Skeletal muscle tissue (tissue), 3 donors: ENCODE measurements at regions not wholly inside any gene's neighbourhood (a gene's known extent, or its start where the extent isn't known, plus 50 kb on each side); places are given as distances from the start of the nearest gene placed in this dataset.
A peak's percentile ranks its signal among the peaks of the same experiment; 100 is the strongest.

Source experiments
- H3K27ac ChIP-seq: one replicate; pipeline ENCODE4 v1.7.0; 2013; ENCODE audit warnings: mild to moderate bottlenecking, low read depth, low read length, inconsistent platforms
- H3K27me3 ChIP-seq, 3 donors: one replicate each; pipeline ENCODE4 v1.7.0; 2013; ENCODE audit warnings: low read length in 3 of 3; ENCODE audit not compliant: control insufficient read depth in 3 of 3, insufficient read depth in 3 of 3
- H3K36me3 ChIP-seq, 3 donors: one replicate each; pipeline ENCODE4 v1.7.0; 2013; ENCODE audit warnings: low read length in 3 of 3; ENCODE audit not compliant: control insufficient read depth in 3 of 3, insufficient read depth in 3 of 3
- H3K4me1 ChIP-seq, 3 donors: one replicate each; pipeline ENCODE4 v1.7.0; 2013; ENCODE audit warnings: low read length in 3 of 3, mild to moderate bottlenecking in 3 of 3; ENCODE audit not compliant: control insufficient read depth in 3 of 3, insufficient read depth in 3 of 3
- H3K4me3 ChIP-seq, 3 donors: one replicate each; pipeline ENCODE4 v1.7.0; 2013; ENCODE audit warnings: low read length in 3 of 3
- H3K9ac ChIP-seq, 3 donors: one replicate each; pipeline ENCODE4 v1.7.0; 2013; ENCODE audit warnings: low read length in 3 of 3, mild to moderate bottlenecking in 3 of 3, moderate library complexity in 2 of 3, low read depth in 1 of 3
- H3K9me3 ChIP-seq, 3 donors: one replicate each; pipeline ENCODE4 v1.7.0; 2013; ENCODE audit warnings: low read length in 3 of 3; ENCODE audit not compliant: control insufficient read depth in 3 of 3
- donor health status: Osteomylitis.

DNA sequence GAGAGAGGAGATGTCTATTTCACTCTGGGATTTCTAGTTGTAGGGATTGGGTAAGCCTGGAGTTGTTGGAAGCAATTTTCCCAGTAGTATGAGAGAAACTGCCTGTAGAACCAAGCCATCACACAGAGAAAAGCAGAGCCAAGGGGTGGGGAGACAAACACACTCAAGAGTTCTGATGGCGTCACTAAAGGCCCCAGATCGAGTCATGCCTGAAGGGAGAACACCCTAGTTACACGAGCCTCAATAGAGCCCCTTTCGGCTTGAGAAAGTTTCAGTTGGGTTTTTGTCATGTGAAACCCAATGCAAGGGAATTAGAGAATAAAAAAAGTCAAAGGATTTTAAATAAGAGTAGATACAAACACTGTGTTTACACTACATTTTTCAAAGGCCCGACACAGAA lies 66.1 kb upstream of the PFN2 start:
- Histone ChIP-seq H3K27ac (peak overlapping the region; percentile 90), H3K4me3 (peak overlapping the region in 2 of 3 donors; percentile 28 to 46)

GRCh38 chr3:150035910-150036612 lies 65.4 kb upstream of the PFN2 start:
- Histone ChIP-seq H3K27me3 (no peaks in the 10 kb centered on the region), H3K9me3 (no peaks in the 10 kb centered on the region), H3K4me3 (peak overlapping the region; percentile 3 to 46 (median 28)), H3K9ac (peak overlapping the region; percentile 64 to 68 (median 67)), H3K36me3 (no peaks in the 10 kb centered on the region), H3K4me1 (peaks cover 5 to 23% (median 17%) of the 10 kb centered on the region in 3 donors), H3K27ac (peak overlapping the region; percentile 90)

More for the DNA sequence above, 66.1 kb upstream of the PFN2 start:
- no peaks in the 10 kb centered on the region for H3K36me3 ChIP-seq
- H3K9ac ChIP-seq = peak overlapping the region in 2 of 3 donors; percentile 64 to 68
- H3K27me3 ChIP-seq = no peaks in the 10 kb centered on the region
- H3K9me3 ChIP-seq = peaks cover 0 to 4% (median 0%) of the 10 kb centered on the region in 3 donors
- H3K4me1 ChIP-seq = peaks cover 5 to 23% (median 17%) of the 10 kb centered on the region in 3 donors

DNA sequence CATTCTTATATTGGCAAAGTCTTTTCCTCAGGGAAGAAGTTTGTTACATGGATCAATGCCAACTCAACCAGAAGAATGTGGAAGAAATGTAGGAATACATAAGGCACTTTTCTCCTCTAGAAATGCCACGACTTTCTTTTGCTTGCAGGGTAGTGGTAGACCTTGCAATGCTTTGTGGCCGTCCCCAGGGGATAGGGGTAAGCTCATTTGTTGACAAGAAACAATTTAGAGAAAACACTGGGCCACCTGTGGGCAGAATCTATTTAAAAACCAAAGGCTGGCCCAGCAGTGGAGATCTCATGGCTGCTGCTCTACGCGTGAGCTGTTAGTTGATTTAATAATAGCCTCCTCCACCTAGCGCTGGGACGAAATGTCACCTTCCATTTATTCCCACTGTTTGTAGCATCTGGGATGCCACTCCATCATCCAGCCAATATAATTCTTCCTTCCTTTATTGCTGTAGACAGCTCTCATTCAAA lies 64.6 kb upstream of the PFN2 start:
- peaks cover 5 to 23% (median 17%) of the 10 kb centered on the region in 3 donors for H3K4me1 ChIP-seq
- peak overlapping the region in 1 of 3 donors; percentile 17 for H3K4me3 ChIP-seq
- H3K9ac ChIP-seq = peak overlapping the region; percentile 64 to 68 (median 67)
- no peaks in the 10 kb centered on the region for H3K36me3 ChIP-seq
- no peaks in the 10 kb centered on the region for H3K27me3 ChIP-seq
- H3K27ac ChIP-seq = peak overlapping the region; percentile 90
- H3K9me3 ChIP-seq = no peaks in the 10 kb centered on the region

- Histone ChIP-seq H3K36me3 (no peaks in the 10 kb centered on the region), H3K27ac (no peak overlapping the region), H3K27me3 (no peaks in the 10 kb centered on the region)
Observed at GRCh38 chr3:150033721-150034120, 63.0 kb upstream of the PFN2 start.

DNA sequence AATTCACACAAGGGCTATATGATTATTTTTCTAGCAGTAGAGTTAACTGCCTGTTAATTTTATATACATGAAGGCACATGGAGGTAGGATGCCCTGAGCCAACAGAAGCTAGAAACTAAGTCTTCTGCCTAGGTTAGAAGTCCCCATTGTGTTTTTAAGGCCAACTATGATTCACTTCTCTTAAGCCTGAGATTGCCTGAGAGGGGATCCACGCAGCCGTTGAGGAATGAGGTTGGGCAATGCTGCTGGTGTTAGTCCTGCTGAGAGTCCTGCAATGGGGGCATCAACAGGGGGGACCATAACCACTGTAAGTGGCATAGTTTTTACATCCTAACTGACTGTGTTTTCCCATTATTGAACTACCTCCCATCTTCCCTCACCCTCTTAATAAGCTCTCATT lies 60.1 kb upstream of the PFN2 start:
- peaks cover 0 to 12% (median 9%) of the 10 kb centered on the region in 3 donors for H3K4me1 ChIP-seq
- H3K27ac ChIP-seq = no peak overlapping the region
- no peak overlapping the region for H3K9ac ChIP-seq
- no peaks in the 10 kb centered on the region for H3K36me3 ChIP-seq
- no peak overlapping the region for H3K4me3 ChIP-seq
- no peaks in the 10 kb centered on the region for H3K9me3 ChIP-seq
- no peaks in the 10 kb centered on the region for H3K27me3 ChIP-seq

More at GRCh38 chr3:150033721-150034120, 63.0 kb upstream of the PFN2 start:
- Histone ChIP-seq H3K9me3 (no peaks in the 10 kb centered on the region), H3K9ac (no peak overlapping the region), H3K4me1 (peaks cover 5 to 23% (median 17%) of the 10 kb centered on the region in 3 donors), H3K4me3 (no peak overlapping the region)

- Histone ChIP-seq H3K9me3 (peaks cover 0 to 3% (median 0%) of the 10 kb centered on the region in 3 donors), H3K4me3 (no peak overlapping the region), H3K9ac (no peak overlapping the region), H3K4me1 (no peaks in the 10 kb centered on the region), H3K27ac (no peak overlapping the region), H3K36me3 (no peaks in the 10 kb centered on the region), H3K27me3 (no peaks in the 10 kb centered on the region)
Observed at GRCh38 chr3:150023239-150023636, 52.5 kb upstream of the PFN2 start.

DNA sequence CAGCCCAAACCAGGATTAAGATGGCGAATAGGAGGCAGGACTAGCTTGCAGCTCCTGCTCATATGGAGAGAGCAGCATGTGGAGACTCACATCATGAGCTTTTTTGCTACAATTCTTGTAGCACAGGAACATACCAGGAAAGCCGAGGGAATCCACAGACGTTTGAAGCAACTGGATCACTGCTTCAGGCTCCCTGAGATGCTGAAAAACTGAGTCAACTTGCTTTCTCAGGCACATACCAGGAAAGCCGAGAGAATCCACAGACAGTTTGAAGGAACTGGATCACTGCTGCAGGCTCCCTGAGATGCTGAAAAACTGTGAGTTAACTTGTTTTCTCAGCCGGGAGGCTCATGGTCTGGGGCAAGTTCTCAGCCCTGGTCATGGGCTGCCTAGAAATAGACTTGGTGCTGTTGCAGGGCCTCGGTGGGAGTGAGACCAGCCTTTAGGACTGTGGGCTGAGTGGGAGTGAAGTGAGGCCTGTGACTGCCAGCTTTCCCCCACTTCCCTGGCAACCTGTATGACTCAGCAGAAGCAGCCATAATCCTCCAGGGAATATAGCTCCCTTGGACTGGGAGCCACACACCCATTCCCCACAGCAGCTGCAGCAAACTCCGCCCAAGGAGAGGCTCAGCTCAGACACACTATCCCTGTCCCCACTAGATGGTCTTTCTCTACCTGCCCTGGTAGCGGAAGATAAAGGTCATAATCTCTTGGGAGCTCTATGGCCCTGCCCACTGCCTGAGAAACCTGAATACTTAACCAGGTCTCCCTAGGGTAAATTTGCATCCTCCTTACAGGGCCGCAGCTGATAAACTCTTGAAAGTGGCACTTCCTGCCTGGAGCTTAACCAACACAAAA lies 51.9 kb upstream of the PFN2 start:
- Histone ChIP-seq H3K27ac (no peak overlapping the region), H3K4me1 (no peaks in the 10 kb centered on the region), H3K4me3 (no peak overlapping the region), H3K27me3 (no peaks in the 10 kb centered on the region), H3K9me3 (peaks cover 0 to 3% (median 0%) of the 10 kb centered on the region in 3 donors), H3K36me3 (no peaks in the 10 kb centered on the region), H3K9ac (no peak overlapping the region)

DNA sequence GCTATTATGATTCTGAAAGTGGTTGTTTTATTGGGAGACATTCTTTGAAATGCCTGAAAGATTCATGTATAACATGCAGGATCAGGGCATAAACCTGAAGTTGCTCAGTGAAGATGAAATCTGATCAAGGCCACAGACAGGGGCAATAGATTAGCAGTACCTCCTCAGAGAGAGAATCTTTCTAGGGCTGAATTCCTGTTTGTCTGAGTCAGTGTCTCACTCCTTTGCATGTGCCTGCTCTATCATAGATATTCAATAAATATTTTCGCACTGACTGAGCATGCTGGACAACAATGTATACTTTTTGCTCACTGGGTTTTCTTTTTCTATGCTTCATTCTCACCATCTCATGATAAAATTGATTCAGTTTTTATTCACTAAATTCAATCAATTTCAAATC lies 49.8 kb upstream of the PFN2 start:
- Histone ChIP-seq H3K27me3 (no peaks in the 10 kb centered on the region), H3K4me1 (no peaks in the 10 kb centered on the region), H3K36me3 (no peaks in the 10 kb centered on the region), H3K9me3 (peaks cover 0 to 3% (median 0%) of the 10 kb centered on the region in 3 donors), H3K9ac (no peak overlapping the region), H3K27ac (no peak overlapping the region), H3K4me3 (no peak overlapping the region)
